Keratinocyte (primary cell): ENCODE measurements at regions not wholly inside any gene's neighbourhood (a gene's known extent, or its start where the extent isn't known, plus 50 kb on each side); places are given as distances from the start of the nearest gene placed in this dataset.

Experiments used
- DNase-seq: peaks from one replicate; pipeline ENCODE4 v3.0.0-alpha.2; 2011; ENCODE audit warnings: low read depth, missing footprints, low spot score
- FAIRE-seq: peaks from 2 replicates; lab custom pipeline; 2011; peaks lifted over from hg19 to GRCh38; lab: Jason Lieb, UNC
- H2AFZ ChIP-seq: 2 replicates; pipeline ENCODE4 v1.6.0; 2012; ENCODE audit warnings: low read length, control low read depth, inconsistent platforms; ENCODE audit not compliant: control insufficient read depth
- H3K27ac ChIP-seq: 2 replicates; pipeline ENCODE4 v1.5.1; 2011; ENCODE audit warnings: low read length; ENCODE audit not compliant: control insufficient read depth, insufficient read depth
- H3K27me3 ChIP-seq: 3 replicates; pipeline ENCODE4 v1.6.0; 2011; ENCODE audit warnings: low read length; ENCODE audit not compliant: control insufficient read depth, insufficient read depth; ENCODE audit errors: extremely low read depth
- H3K36me3 ChIP-seq, 2 experiments: 2 replicates in 1 of 2; 3 replicates in 1 of 2; pipeline ENCODE4 v1.5.1; 2011; ENCODE audit warnings: low read length in 2 of 2, mild to moderate bottlenecking in 1 of 2; ENCODE audit not compliant: control insufficient read depth in 2 of 2, insufficient read depth in 2 of 2; ENCODE audit errors: extremely low read depth in 1 of 2
- H3K4me1 ChIP-seq: 3 replicates; pipeline ENCODE4 v1.5.1; 2011; ENCODE audit warnings: low read length; ENCODE audit not compliant: control insufficient read depth, insufficient read depth; ENCODE audit errors: extremely low read depth
- H3K4me2 ChIP-seq: 3 replicates; pipeline ENCODE4 v1.6.0; 2011; ENCODE audit warnings: low read depth, low read length; ENCODE audit not compliant: control insufficient read depth, insufficient read depth; ENCODE audit errors: extremely low read depth
- H3K4me3 ChIP-seq, 3 experiments: fragments of 200-600 bp in 1 of 3; sonication (generic) in 1 of 3; 2 replicates in 2 of 3; 3 replicates in 1 of 3; pipeline ENCODE4 v1.5.1; 2011 to 2016; ENCODE audit warnings: low read length in 3 of 3, mild to moderate bottlenecking in 3 of 3, control low read depth in 2 of 3, inconsistent platforms in 1 of 3, low read depth in 1 of 3, mixed read lengths in 1 of 3, mixed run types in 1 of 3, moderate library complexity in 1 of 3; ENCODE audit not compliant: control insufficient read depth in 2 of 3, insufficient read depth in 2 of 3; ENCODE audit errors: extremely low read depth in 1 of 3
- H3K79me2 ChIP-seq: 2 replicates; pipeline ENCODE4 v1.6.0; 2012; ENCODE audit warnings: low read length; ENCODE audit not compliant: control insufficient read depth, insufficient read depth
- H3K9ac ChIP-seq: 3 replicates; pipeline ENCODE4 v1.6.0; 2011; ENCODE audit warnings: low read length; ENCODE audit not compliant: control insufficient read depth, insufficient read depth; ENCODE audit errors: extremely low read depth
- H3K9me1 ChIP-seq: 3 replicates; pipeline ENCODE4 v1.6.0; 2011; ENCODE audit warnings: low read length; ENCODE audit not compliant: control insufficient read depth, insufficient read depth; ENCODE audit errors: extremely low read depth
- H3K9me3 ChIP-seq: 2 replicates; pipeline ENCODE4 v1.5.1; 2012; ENCODE audit warnings: low read depth, low read length; ENCODE audit not compliant: control insufficient read depth
- H4K20me1 ChIP-seq: 3 replicates; pipeline ENCODE4 v1.6.0; 2011; ENCODE audit warnings: low read length; ENCODE audit not compliant: control insufficient read depth, insufficient read depth; ENCODE audit errors: extremely low read depth
- CTCF ChIP-seq, 3 experiments: IDR thresholded peaks in 1 of 3; conservative IDR thresholded peaks in 1 of 3; optimal IDR thresholded peaks in 1 of 3; 2 replicates in 2 of 3; 3 replicates in 1 of 3; pipeline versions ENCODE3 to v1.5.1; 2011; ENCODE audit warnings: low read length in 3 of 3, mild to moderate bottlenecking in 3 of 3, moderate library complexity in 2 of 3, control low read depth in 1 of 3, inconsistent platforms in 1 of 3; ENCODE audit not compliant: insufficient read depth in 2 of 3; ENCODE audit errors: extremely low read depth in 1 of 3
- EZH2 ChIP-seq: IDR thresholded peaks from one replicate; pipeline ENCODE4 v1.6.1; 2012; ENCODE audit warnings: inconsistent platforms, mild to moderate bottlenecking, low read length, moderate library complexity
- dilution Hi-C: fragments of 300-500 bp; cut with MboI; formaldehyde crosslinking; loops from one replicate; pipeline ENCODE4 v1.7.0; 2020; ENCODE audit warnings: low sequenced_read_pairs; ENCODE audit not compliant: extremely low pct_ligation_motif_present

- DNase-seq = no peak
- dilution Hi-C loops = no loop called here
These were observed 85.1 kb upstream of the UFM1 start for GRCh38 chr13:38264363-38265131.

DNA sequence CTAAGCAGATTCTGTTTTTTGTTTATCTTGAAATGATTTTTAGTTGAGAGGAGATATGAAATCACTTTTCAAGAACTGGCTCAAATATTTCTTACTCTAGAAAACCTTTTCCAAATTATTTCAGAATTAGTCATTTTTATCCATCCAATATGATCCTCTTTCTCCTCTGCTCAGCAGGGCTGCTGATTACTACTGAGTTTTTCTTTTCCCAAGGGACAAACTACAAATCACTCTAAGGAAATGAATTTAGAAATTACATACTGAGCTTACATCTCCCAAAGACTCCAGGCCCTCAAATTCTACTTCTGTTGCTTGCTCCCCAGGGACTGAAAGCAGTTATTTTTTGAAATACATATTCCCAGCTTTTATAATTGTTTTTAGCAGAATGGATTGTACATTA lies 87.4 kb upstream of the UFM1 start:
- no peaks in the 10 kb centered on the region for H3K4me1 ChIP-seq
- dilution Hi-C loops = no loop called here
- H3K4me3 ChIP-seq = no peak overlapping the region
- DNase-seq = no peak
- H3K9ac ChIP-seq = no peak overlapping the region
- FAIRE-seq = no peak
- H3K9me1 ChIP-seq = no peaks in the 10 kb centered on the region
- TF ChIP-seq CTCF (optimal IDR thresholded peaks at IDR 0.05 in 1 of 3, IDR thresholded peaks at IDR 0.05 in 1 of 3, conservative IDR thresholded peaks at IDR 0.05 in 1 of 3; ENCODE audit: extremely low read depth in 1 of 3, insufficient read depth in 2 of 3, low read length in 3 of 3) (no peak), EZH2 (no peak)
- no peaks in the 10 kb centered on the region for H3K27me3 ChIP-seq
- H2AFZ ChIP-seq = no peak overlapping the region
- H4K20me1 ChIP-seq = no peaks in the 10 kb centered on the region
- H3K36me3 ChIP-seq = no peaks in the 10 kb centered on the region
- H3K27ac ChIP-seq = no peak overlapping the region
- no peaks in the 10 kb centered on the region for H3K9me3 ChIP-seq
- no peak overlapping the region for H3K4me2 ChIP-seq
- no peaks in the 10 kb centered on the region for H3K79me2 ChIP-seq

More at GRCh38 chr13:38264363-38265131, 85.1 kb upstream of the UFM1 start:
- no peaks in the 10 kb centered on the region for H3K27me3 ChIP-seq
- FAIRE-seq = no peak
- no peak overlapping the region for H3K4me2 ChIP-seq
- H4K20me1 ChIP-seq = no peaks in the 10 kb centered on the region
- no peak overlapping the region for H3K4me3 ChIP-seq
- no peak overlapping the region for H3K9ac ChIP-seq
- H3K79me2 ChIP-seq = no peaks in the 10 kb centered on the region
- TF ChIP-seq CTCF (optimal IDR thresholded peaks at IDR 0.05 in 1 of 3, IDR thresholded peaks at IDR 0.05 in 1 of 3, conservative IDR thresholded peaks at IDR 0.05 in 1 of 3; ENCODE audit: extremely low read depth in 1 of 3, insufficient read depth in 2 of 3, low read length in 3 of 3) = no peak
- TF ChIP-seq EZH2 = no peak
- no peak overlapping the region for H3K27ac ChIP-seq
- no peaks in the 10 kb centered on the region for H3K9me1 ChIP-seq
- no peaks in the 10 kb centered on the region for H3K9me3 ChIP-seq
- H3K36me3 ChIP-seq = no peaks in the 10 kb centered on the region
- no peaks in the 10 kb centered on the region for H3K4me1 ChIP-seq
- H2AFZ ChIP-seq = no peak overlapping the region
